ENCODE measurements at regions not wholly inside any gene's neighbourhood (a gene's known extent, or its start where the extent isn't known, plus 50 kb on each side); places are given as distances from the start of the nearest gene placed in this dataset.

DNA sequence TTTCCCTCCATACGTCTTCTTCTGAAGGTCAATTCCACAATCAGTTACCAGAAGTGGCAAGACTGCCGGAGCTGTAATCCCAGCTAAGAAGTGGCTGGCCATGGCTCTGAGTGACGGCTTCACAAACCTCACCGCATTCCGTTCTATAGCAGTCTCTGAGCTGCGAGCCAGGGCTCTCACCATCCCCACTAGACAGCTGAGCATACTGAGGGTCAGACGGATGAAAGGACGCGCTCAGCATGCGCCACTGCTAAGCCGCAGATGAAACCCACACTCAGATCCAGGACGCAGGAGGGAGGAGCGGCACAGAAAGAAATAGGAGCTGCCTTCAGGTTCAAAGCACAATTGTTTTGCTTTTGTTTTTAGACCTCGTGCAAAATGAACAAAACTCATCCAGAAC, 97.9 kb downstream of the ANKRD60 start:
- TF ChIP-seq POLR2AphosphoS5 (IDR thresholded peaks at IDR 0.05) = no peak
- no peak for TF ChIP-seq POLR2A (IDR thresholded peaks at IDR 0.05; ENCODE audit: low read depth)
- TF ChIP-seq, protein P1, sequence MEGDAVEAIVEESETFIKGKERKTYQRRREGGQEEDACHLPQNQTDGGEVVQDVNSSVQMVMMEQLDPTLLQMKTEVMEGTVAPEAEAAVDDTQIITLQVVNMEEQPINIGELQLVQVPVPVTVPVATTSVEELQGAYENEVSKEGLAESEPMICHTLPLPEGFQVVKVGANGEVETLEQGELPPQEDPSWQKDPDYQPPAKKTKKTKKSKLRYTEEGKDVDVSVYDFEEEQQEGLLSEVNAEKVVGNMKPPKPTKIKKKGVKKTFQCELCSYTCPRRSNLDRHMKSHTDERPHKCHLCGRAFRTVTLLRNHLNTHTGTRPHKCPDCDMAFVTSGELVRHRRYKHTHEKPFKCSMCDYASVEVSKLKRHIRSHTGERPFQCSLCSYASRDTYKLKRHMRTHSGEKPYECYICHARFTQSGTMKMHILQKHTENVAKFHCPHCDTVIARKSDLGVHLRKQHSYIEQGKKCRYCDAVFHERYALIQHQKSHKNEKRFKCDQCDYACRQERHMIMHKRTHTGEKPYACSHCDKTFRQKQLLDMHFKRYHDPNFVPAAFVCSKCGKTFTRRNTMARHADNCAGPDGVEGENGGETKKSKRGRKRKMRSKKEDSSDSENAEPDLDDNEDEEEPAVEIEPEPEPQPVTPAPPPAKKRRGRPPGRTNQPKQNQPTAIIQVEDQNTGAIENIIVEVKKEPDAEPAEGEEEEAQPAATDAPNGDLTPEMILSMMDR (IDR thresholded peaks at IDR 0.05) = no peak
